ENCODE measurements at regions not wholly inside any gene's neighbourhood (a gene's known extent, or its start where the extent isn't known, plus 50 kb on each side); places are given as distances from the start of the nearest gene placed in this dataset.

- TF ChIP-seq SREBF2 (IDR thresholded peaks at IDR 0.05) (no peak), CTCF (IDR thresholded peaks at IDR 0.05) (no peak), SMC3 (IDR thresholded peaks at IDR 0.05) (no peak)
Observed at GRCh38 chr13:24080134-24080533, 80.4 kb upstream of the SPATA13 start.
